HG03469 (cell line): ENCODE measurements at regions not wholly inside any gene's neighbourhood (a gene's known extent, or its start where the extent isn't known, plus 50 kb on each side); places are given as distances from the start of the nearest gene placed in this dataset.

ENCODE experiments used
- ATAC-seq: cut with Tn5 transposase; IDR thresholded peaks from one replicate; pipeline ENCODE4 v1.9.1; 2021; ENCODE audit warnings: mild to moderate bottlenecking, moderate library complexity, moderate number of reproducible peaks; ENCODE audit not compliant: unreplicated experiment

- ATAC-seq, result no peak
Observed at GRCh38 chr4:180486342-180486741, 1756.9 kb upstream of the TENM3 start.

GRCh38 chr4:180489787-180490186 lies 1753.4 kb upstream of the TENM3 start:
- ATAC-seq, result no peak

DNA sequence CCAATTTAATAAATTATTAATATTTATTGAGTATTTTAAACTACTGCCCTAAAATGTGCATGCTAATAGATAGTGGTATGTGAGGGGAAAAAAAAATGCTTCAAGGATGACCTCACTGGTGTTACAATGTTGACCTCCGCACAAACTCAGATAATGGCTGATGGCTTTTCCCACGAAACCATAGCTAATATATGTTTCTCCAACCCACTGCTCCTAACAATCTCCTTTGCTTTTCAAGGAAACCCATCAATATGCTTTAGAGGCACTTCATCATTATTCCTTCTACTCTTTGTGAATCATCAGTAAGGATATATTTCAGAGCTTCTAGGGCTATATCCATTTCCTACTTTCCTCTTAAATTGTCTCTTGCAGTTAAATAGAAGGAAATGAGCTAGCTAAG lies 1752.0 kb upstream of the TENM3 start:
- no peak for ATAC-seq

- no peak for ATAC-seq
Observed at GRCh38 chr4:180493299-180493698, 1749.9 kb upstream of the TENM3 start.

GRCh38 chr4:180500154-180500553 lies 1743.0 kb upstream of the TENM3 start:
- ATAC-seq, result no peak

DNA sequence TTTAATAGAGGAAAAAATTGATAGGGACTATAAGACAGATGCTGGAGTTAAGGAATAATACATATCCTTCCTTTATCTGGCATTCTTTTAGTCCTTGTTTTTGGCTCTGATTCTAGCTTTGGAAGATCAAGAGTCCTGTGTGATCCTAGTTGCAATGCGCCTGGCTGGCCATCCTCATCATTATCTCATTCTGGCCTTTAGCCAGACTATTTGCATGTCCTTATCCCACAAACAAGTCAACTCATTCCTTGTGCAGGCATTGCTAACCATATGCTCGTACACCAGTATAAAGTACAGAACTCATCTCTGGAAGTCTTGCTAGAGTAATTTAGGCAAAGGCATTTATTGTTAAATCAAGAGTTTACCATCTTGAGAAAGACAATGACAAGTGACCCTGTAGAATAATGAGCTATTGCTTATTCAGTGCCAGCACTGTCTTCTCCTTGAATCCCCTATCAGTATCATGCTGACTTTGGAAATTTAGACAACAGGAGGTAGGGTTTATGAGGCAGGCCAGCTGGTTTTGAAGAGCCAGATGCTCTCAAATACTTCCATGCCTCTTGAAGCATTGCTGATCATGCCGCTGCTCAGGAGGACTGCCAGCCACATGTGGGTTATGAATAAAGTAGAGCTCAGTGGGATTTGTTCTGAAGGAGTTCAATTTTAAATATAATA lies 1730.3 kb upstream of the TENM3 start:
- no peak for ATAC-seq

- ATAC-seq, result no peak
Observed at GRCh38 chr4:180518906-180519305, 1724.3 kb upstream of the TENM3 start.

DNA sequence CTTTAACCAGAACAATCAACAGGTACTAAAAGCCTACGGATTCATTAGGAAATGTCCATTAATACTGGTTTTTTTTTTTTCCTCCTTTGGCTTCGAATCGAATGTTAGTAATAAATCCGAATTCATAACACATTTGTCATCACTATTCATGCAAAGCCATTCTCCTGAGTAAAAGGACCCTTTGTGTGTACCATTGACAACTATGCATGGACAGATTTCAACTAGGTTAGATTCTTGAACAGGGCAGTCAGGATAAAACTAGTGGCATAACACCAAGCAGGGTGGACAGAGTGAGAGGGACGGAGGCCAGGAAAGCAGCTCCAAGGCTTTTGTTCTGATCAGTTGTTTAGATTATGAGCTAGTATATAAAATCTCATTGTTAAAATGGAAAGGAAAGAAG lies 1722.0 kb upstream of the TENM3 start:
- no peak for ATAC-seq

- no peak for ATAC-seq
Observed at GRCh38 chr4:180525523-180526077, 1717.6 kb upstream of the TENM3 start.

GRCh38 chr4:180528003-180528402 lies 1715.2 kb upstream of the TENM3 start:
- ATAC-seq, result no peak

DNA sequence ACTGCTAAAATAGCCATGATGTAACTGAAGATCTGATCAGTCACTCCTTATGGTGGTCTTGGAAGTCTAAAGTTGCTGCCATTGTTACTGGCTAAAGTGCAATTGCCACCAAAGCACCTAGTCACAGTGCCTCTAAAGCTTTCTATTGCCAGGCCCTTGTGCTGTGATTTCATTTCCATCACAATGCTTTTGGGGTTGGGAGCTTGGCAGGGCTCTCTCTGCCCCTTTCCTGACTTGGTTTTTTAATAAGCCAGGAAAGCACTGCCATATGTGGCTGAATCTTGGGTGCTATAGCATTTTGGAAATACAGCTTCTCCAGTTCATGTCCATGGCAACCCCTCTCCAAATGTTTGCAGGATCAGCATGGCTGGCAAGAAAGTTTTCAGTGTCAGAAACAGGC lies 1712.4 kb upstream of the TENM3 start:
- ATAC-seq, result no peak

DNA sequence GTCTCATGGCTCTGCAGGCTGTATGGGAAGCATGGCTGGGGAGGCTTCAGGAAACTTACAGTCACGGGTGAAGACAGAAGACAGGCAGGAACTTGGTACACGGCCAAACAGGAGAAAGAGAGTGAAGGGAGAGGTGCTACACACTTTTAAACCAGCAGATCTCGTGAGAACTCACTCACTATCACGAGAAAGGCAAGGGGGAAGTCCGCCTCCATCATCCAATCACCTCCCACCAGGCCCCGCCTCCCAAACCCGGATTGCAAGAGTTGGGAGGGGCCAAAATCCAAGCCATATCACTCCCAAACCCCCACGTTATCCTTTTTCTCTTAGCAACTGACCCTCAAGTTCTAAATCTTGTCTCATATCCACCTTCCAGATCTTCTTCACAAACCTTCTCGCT lies 1710.5 kb upstream of the TENM3 start:
- no peak for ATAC-seq

DNA sequence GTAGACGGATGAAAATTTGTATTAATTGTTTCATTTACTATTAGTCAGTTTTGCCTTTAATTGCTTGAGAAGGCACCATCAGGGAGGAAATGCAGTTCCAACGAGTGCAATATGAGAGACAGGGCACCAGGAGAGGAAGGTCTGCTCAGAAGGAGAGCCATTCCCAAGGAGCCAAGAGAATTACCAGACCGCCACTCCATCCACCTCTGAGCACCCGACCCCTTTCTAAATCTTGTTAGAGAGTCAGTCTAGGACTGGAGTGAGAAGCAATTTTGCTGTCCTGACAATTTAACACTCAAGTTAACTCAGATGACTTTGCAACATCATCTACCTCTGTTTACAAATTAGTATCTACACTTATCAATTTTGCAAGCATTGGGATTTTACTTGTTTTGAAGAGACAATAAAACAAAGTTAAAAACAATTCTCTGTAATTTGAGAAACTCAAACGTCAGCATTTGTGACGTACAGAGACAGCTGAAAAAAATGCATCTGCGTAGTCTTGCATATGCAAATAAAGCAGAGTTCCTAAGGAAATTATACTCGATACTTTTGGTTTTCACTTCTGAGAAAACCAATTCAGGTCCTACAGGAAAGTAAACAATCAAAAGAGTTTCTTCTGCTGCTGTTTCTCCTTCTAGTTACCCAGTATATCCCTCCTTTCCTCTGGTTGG lies 1704.7 kb upstream of the TENM3 start:
- no peak for ATAC-seq

DNA sequence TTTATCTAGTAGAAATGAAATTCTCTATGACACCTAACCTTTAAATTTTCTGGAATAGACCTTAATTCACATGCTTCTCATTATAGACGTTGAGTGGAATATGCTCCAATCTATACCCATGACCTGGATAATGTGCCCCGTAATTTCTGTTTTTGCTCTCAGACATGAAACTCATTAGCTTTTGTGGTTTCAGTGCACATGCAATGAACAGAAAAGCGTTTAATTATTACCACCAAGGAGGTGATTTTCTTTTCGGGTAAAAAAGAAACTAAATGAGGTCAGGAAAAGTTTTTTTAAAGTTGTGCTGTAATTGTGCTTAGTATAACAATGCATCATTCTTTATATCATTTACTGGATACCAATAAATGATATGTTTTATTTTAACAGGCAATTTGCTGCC lies 1703.9 kb upstream of the TENM3 start:
- no peak for ATAC-seq

DNA sequence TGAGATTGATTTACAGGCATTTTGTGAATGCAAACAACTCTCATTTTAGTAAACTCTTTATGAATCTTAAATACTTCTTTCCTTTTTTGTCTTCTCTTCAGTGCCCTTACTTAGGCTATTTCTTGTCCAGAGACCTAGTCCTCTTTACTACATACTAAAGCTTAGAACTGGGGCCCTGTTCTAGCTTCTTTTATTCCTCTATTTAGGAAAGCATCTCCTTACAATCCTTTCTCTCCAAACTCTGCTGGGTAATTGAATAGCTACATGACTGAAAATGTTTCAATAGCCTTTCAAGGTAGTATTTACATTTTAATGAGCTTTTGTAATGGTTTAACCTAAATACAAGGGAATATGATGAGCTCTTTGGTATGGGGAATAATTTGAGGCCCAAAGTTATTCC lies 1701.5 kb upstream of the TENM3 start:
- ATAC-seq, result no peak

DNA sequence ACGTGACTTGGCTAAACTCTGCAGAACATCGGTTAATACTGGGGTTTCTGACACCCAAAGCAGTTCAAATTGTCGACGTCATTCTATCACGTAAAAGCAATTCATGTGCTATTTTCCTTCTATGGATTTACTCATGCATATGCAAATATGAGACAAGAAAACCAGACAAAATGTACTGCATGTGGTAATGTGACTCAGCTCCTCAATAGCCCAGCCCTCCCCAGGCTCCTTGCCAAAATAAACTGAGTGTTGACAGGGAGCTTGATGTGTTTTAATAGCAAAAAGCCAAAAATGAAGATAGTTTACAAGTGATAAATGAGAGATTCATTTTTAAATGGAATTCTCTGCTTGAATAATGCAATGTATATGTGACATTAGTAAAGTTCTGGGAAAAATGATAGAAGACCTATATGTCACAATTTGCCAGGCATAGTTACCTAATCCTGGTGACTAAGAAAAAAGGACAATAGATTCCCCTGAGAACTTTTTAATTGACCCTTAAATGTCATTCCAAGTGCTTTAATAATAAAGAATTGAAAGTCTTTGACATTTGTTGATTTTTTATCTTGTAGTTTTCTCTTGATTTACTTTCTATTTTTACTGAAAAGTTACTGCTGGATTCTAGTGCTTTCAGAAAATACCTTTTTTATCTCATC lies 1700.6 kb upstream of the TENM3 start:
- ATAC-seq, result no peak

DNA sequence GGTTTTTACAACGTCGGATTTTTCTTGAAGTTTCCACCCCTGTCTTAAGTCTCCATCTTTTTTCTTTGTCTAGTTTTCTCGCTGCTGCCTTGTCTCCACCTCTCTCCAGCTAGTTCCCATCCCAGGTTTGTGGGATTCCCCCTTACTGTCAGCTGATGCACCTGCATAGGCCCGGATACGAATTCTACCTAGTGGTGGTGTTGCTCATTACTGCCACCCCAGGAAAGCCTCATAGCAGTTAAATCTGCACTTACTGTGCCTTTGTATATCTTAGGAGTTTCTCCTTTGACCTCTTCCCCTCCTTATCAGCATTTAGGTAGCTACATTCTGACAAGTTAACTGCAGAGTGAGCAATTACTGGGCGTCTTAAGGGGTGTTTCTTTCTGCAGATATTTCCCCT lies 1693.1 kb upstream of the TENM3 start:
- ATAC-seq, result no peak

GRCh38 chr4:180557348-180557747 lies 1685.9 kb upstream of the TENM3 start:
- ATAC-seq, result no peak

- no peak for ATAC-seq
Observed at GRCh38 chr4:180557950-180558349, 1685.3 kb upstream of the TENM3 start.

DNA sequence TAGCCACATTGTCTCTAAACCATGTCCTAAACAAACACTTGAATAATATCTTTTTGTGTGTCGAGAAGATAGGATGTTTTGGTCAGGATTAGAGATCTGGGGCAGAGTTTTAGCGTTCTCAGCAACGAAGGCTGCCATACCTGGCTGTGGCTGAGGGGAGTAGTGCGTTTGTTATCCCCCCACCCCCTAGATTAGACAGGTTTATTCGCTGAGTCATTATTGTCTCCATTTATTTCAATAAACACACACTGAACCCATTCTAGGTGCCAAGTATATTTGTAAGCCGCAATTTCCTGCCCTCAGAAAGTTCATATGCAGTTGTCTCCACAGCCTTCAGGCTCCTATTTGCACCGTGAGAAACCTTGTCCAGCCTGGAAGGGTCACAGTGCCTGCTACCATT lies 1684.8 kb upstream of the TENM3 start:
- ATAC-seq, result no peak

- no peak for ATAC-seq
Observed at GRCh38 chr4:180560896-180561295, 1682.3 kb upstream of the TENM3 start.

DNA sequence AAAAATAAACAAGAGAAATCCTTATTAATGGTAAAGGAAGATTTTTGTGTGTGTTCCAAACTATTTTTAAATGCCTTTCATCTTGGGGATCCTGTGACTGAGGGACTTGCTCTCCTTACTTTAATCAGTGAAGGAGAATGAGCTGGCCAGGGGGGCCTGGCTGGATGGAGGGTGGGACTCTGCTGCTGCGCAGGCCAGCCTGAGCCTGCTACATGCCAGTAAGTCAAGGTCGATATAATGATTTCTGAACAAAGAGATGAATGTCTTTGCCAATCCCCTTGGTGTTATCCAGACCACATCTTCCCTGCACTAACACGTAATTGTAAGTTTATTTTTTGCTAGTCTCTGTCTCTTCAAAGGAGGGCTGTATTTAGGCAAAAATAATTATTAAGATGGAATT lies 1679.2 kb upstream of the TENM3 start:
- ATAC-seq, result no peak
